PC-9 (cell line): ENCODE measurements at regions not wholly inside any gene's neighbourhood (a gene's known extent, or its start where the extent isn't known, plus 50 kb on each side); places are given as distances from the start of the nearest gene placed in this dataset.

ENCODE experiments used
- BruUV-seq: library from RNA; stranded (reverse); fragments of 400-500 nt; replicated peaks from 2 replicates; lab custom pipeline; 2021; lab: Mats Ljungman, UMichigan
- CTCF ChIA-PET: fragments of 300-600 bp; sonication (Branson Sonifier 250); formaldehyde crosslinking; loops from one replicate; lab custom pipeline; 2022; ENCODE audit warnings: antibody characterized with exemption; lab: Charles Lee
- POLR2A ChIA-PET: fragments of 300-600 bp; sonication (Branson Sonifier 250); formaldehyde crosslinking; loops from one replicate; lab custom pipeline; 2022; ENCODE audit warnings: antibody characterized with exemption; ENCODE audit not compliant: unreplicated experiment; lab: Charles Lee
- DNase-seq, 2 experiments: peaks; one replicate each; pipeline versions ENCODE4 v3.0.0 to v3.0.0-alpha.2; 2015 to 2022; ENCODE audit warnings: mixed read lengths in 1 of 2
- H2AFZ ChIP-seq: fragments of 200-600 bp; sonication (generic); 2 replicates; pipeline ENCODE4 v1.8.1; 2017; ENCODE audit warnings: antibody characterized with exemption
- H3F3A ChIP-seq: fragments of 200-600 bp; sonication (generic); 2 replicates; pipeline ENCODE4 v1.8.1; 2017; ENCODE audit warnings: antibody characterized with exemption, mild to moderate bottlenecking, low read depth; ENCODE audit not compliant: insufficient read depth
- H3K27ac ChIP-seq: fragments of 200-600 bp; sonication (generic); 2 replicates; pipeline ENCODE4 v1.6.1; 2016; ENCODE audit warnings: mixed run types
- H3K27me3 ChIP-seq: fragments of 200-600 bp; sonication (generic); 2 replicates; pipeline ENCODE4 v1.6.1; 2016; ENCODE audit warnings: low read depth, mixed run types; ENCODE audit not compliant: insufficient read depth
- H3K36me3 ChIP-seq: fragments of 200-600 bp; sonication (generic); 2 replicates; pipeline ENCODE4 v1.6.1; 2016; ENCODE audit warnings: low read depth, mixed run types
- H3K4me1 ChIP-seq: fragments of 200-600 bp; sonication (generic); replicated peaks from 2 replicates; pipeline ENCODE4 v1.6.1; 2016; ENCODE audit warnings: mixed run types; ENCODE audit not compliant: insufficient read depth
- H3K4me2 ChIP-seq: fragments of 200-600 bp; sonication (generic); 2 replicates; pipeline ENCODE4 v1.6.1; 2017; ENCODE audit warnings: mixed run types
- H3K4me3 ChIP-seq: fragments of 200-600 bp; sonication (generic); 2 replicates; pipeline ENCODE4 v1.6.1; 2016; ENCODE audit warnings: mixed run types
- H3K79me2 ChIP-seq: fragments of 200-600 bp; sonication (generic); 2 replicates; pipeline ENCODE4 v1.6.1; 2017; ENCODE audit warnings: low read depth, mixed run types
- H3K9me2 ChIP-seq: fragments of 200-600 bp; sonication (generic); 2 replicates; pipeline ENCODE4 v1.8.1; 2017; ENCODE audit warnings: mild to moderate bottlenecking; ENCODE audit not compliant: insufficient read depth
- H3K9me3 ChIP-seq: fragments of 200-600 bp; sonication (generic); 2 replicates; pipeline ENCODE4 v1.8.1; 2016; ENCODE audit warnings: low read depth; ENCODE audit not compliant: insufficient read depth
- H4K20me1 ChIP-seq: fragments of 200-600 bp; sonication (generic); 2 replicates; pipeline ENCODE4 v1.8.1; 2017; ENCODE audit not compliant: insufficient read depth
- EZH2 ChIP-seq: fragments of 200-600 bp; sonication (generic); IDR thresholded peaks from 2 replicates; pipeline ENCODE4 v1.8.0; 2017; ENCODE audit warnings: antibody characterized with exemption, low read depth
- intact Hi-C: fragments of 100-400 bp; cut with micrococcal nuclease; formaldehyde crosslinking; loops from one replicate; pipeline ENCODE4 v1.10.0; 2022; ENCODE audit not compliant: unreplicated experiment
- TF ChIP-seq, protein P1 (sequence below): fragments of 200-600 bp; sonication (generic); conservative IDR thresholded peaks from 2 replicates; pipeline ENCODE4 v1.6.1; 2017; ENCODE audit warnings: mixed run types, antibody characterized with exemption, mild to moderate bottlenecking, moderate library complexity

DNA sequence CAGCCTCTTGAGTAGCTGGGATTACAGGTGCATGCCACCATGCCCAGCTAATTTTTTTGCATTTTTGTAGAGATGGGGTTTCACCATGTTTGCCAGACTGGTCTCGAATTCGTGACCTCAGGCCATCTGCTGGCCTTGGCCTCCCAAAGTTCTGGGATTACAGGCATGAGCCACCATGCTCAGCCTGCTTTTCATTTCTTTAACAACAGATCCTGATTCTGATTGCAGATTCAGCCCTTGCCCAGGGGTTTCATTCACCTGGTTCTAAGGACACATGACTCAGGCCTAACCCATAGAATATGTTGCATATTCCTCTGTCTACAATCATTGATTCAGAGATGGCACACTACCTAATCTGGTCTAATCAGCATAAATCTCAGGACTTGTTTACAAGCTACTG, 56.1 kb upstream of the CCDC112 start:
- Histone ChIP-seq H3K9me2 (no peaks in the 10 kb centered on the region), H3K9me3 (peaks cover 9% of the 10 kb centered on the region; the same call in 1 of the 2 replicates), H4K20me1 (no peaks in the 10 kb centered on the region), H2AFZ (no peak overlapping the region), H3K79me2 (no peaks in the 10 kb centered on the region), H3K27me3 (no peaks in the 10 kb centered on the region), H3F3A (peaks cover 32% of the 10 kb centered on the region), H3K36me3 (no peaks in the 10 kb centered on the region), H3K27ac (no peak overlapping the region), H3K4me1 (peaks cover 55% of the 10 kb centered on the region), H3K4me2 (no peak overlapping the region), H3K4me3 (no peak overlapping the region)
- DNase-seq: no peak
- TF ChIP-seq, protein P1, sequence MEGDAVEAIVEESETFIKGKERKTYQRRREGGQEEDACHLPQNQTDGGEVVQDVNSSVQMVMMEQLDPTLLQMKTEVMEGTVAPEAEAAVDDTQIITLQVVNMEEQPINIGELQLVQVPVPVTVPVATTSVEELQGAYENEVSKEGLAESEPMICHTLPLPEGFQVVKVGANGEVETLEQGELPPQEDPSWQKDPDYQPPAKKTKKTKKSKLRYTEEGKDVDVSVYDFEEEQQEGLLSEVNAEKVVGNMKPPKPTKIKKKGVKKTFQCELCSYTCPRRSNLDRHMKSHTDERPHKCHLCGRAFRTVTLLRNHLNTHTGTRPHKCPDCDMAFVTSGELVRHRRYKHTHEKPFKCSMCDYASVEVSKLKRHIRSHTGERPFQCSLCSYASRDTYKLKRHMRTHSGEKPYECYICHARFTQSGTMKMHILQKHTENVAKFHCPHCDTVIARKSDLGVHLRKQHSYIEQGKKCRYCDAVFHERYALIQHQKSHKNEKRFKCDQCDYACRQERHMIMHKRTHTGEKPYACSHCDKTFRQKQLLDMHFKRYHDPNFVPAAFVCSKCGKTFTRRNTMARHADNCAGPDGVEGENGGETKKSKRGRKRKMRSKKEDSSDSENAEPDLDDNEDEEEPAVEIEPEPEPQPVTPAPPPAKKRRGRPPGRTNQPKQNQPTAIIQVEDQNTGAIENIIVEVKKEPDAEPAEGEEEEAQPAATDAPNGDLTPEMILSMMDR: no peak
- no peak for TF ChIP-seq EZH2
- ChIA-PET CTCF (no interaction called here), POLR2A (no interaction called here)
- intact Hi-C loops: no loop called here
- BruUV-seq: no TSS peak

DNA sequence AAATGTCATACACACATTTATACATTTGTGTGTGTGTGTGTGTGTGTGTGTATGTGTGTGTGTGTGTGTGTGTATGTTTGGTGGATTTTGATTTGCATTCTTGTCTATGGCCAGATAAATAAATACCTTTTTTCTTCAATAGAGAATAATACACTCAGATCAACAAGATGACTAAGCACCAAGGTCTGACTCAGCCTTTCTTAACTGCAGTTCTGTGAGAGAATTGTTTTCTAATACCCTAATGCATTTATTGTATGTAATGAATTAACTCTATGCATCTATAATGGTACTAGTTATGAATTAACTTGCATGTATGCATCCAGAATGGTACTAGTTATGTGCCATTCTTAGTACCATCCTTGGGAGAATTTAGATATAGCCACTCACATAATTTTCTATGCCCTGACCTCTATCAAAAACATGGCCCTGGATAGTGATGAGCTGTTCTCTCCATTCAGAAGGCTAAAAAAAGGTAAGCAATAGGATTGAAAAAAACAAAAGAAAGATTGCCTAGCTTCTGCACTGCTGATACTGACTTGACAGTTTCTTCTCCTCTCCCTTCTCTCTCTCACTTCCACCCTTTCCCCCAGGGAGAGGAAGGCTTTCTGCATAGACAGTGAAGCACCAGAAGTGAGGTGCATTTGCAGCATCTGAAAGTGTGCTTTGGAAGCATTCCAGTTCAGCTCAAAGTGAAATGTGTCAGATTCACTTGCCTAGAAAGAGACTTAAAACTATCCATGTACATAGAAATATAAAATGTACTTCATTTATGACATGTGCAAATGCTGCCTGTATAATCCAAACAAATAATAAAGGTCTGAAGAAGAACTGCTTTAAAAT, 55.1 kb upstream of the CCDC112 start:
- ChIA-PET POLR2A (no interaction called here), CTCF (no interaction called here)
- Histone ChIP-seq H3K9me3 (peaks cover 9% of the 10 kb centered on the region; the same call in 1 of the 2 replicates), H2AFZ (no peak overlapping the region), H3K79me2 (no peaks in the 10 kb centered on the region), H3K36me3 (no peaks in the 10 kb centered on the region), H3K27me3 (no peaks in the 10 kb centered on the region), H3K9me2 (no peaks in the 10 kb centered on the region), H3K27ac (peak overlapping the region; percentile 73), H3K4me1 (peaks cover 55% of the 10 kb centered on the region), H3K4me2 (0 out of 2 replicates have a peak overlapping the region, but pooled peaks have one; percentile 14), H3K4me3 (no peak overlapping the region), H3F3A (peaks cover 32% of the 10 kb centered on the region), H4K20me1 (no peaks in the 10 kb centered on the region)
- peak in 1 of 2 experiments; percentile 46 for DNase-seq
- no TSS peak for BruUV-seq
- intact Hi-C loops: no loop called here
- no peak for TF ChIP-seq EZH2
- TF ChIP-seq, protein P1: no peak

DNA sequence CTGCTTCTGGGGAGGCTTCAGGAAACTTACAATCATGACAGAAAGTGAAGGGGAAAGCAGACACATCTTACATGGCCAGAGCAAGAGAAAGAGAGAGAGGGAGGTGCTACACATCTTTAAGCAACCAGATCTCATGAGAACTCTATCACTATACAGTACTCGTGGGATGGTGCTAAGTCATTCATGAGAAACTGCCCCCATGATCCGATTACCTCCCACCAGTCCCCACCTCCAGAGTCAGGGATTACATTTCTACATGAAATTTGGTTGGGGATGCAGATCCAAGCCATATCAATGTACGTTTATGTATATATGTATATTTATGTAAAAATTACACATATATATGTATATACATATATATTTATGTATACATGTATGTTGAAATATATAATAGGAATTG, 54.4 kb upstream of the CCDC112 start:
- Histone ChIP-seq H3K4me1 (peaks cover 52% of the 10 kb centered on the region), H3K9me2 (no peaks in the 10 kb centered on the region), H2AFZ (no peak overlapping the region), H3K4me2 (no peak overlapping the region), H3K27me3 (no peaks in the 10 kb centered on the region), H3K27ac (no peak overlapping the region; the same call in 1 of the 2 replicates), H3K79me2 (no peaks in the 10 kb centered on the region), H3K4me3 (no peak overlapping the region), H3F3A (peaks cover 32% of the 10 kb centered on the region), H3K9me3 (0 out of 2 replicates have a peak, but pooled peaks cover 8% of the 10 kb centered on the region), H4K20me1 (no peaks in the 10 kb centered on the region), H3K36me3 (no peaks in the 10 kb centered on the region)
- intact Hi-C loops: no loop called here
- DNase-seq: no peak
- ChIA-PET POLR2A (interaction anchor here (0.6 kb wide), 1 partner anchor 233 kb away, joined by 7 read pairs; no protein-coding TSS in a partner anchor), CTCF (no interaction called here)
- no peak for TF ChIP-seq EZH2
- TF ChIP-seq, protein P1: no peak
- BruUV-seq: no TSS peak
